GM12878 (cell line): ENCODE measurements at regions not wholly inside any gene's neighbourhood (a gene's known extent, or its start where the extent isn't known, plus 50 kb on each side); places are given as distances from the start of the nearest gene placed in this dataset.

Experiments used
- ATAC-seq: fragments of 200-7000 bp; cut with Tn5 transposase; 3 replicates; pipeline ENCODE4 v1.9.1; 2020; ENCODE audit warnings: mild to moderate bottlenecking, moderate library complexity
- BruUV-seq: library from RNA; stranded (reverse); fragments of 400-500 nt; replicated peaks from 2 replicates; lab custom pipeline; 2021; lab: Mats Ljungman, UMichigan
- CTCF ChIA-PET: fragments of 300-600 bp; sonication (Branson Sonifier 250); formaldehyde crosslinking; extraction: SDS; loops from one replicate; lab custom pipeline; 2021; ENCODE audit warnings: inconsistent platforms; lab: Yijun Ruan, JAX
- POLR2A ChIA-PET: fragments of 350-600 bp; formaldehyde crosslinking; extraction: SDS; loops from one replicate; lab custom pipeline; 2021; ENCODE audit warnings: inconsistent platforms; lab: Charles Lee
- RAD21 ChIA-PET: fragments of 300-600 bp; sonication (Branson Sonifier 250); formaldehyde crosslinking; loops from one replicate; lab custom pipeline; 2023; ENCODE audit warnings: antibody characterized with exemption; ENCODE audit not compliant: unreplicated experiment; lab: Charles Lee
- SMC1A ChIA-PET: fragments of 300-600 bp; sonication (Branson Sonifier 250); formaldehyde crosslinking; loops from one replicate; lab custom pipeline; 2023; ENCODE audit not compliant: unreplicated experiment, uncharacterized antibody; lab: Charles Lee
- DNase-seq: peaks from one replicate; pipeline ENCODE4 v3.0.0-alpha.2; 2011; ENCODE audit warnings: low read depth, low spot score
- FAIRE-seq: peaks from 3 replicates; lab custom pipeline; 2011; peaks lifted over from hg19 to GRCh38; lab: Jason Lieb, UNC
- H2AFZ ChIP-seq: 2 replicates; pipeline ENCODE4 v1.6.0; 2011; ENCODE audit warnings: low read depth, low read length, control low read depth; ENCODE audit not compliant: control insufficient read depth
- H3K27ac ChIP-seq: 2 replicates; pipeline ENCODE4 v1.5.1; 2011; ENCODE audit warnings: control low read depth; ENCODE audit not compliant: control insufficient read depth, insufficient read depth
- H3K27me3 ChIP-seq, 2 experiments: replicated peaks in 1 of 2; 2 replicates each; pipeline versions ENCODE4 v1.6.0 to v1.6.1; 2011; ENCODE audit warnings: low read length in 1 of 2; ENCODE audit not compliant: control insufficient read depth in 2 of 2, insufficient read depth in 2 of 2
- H3K36me3 ChIP-seq, 2 experiments: 2 replicates each; pipeline ENCODE4 v1.5.1; 2011; ENCODE audit warnings: low read length in 1 of 2; ENCODE audit not compliant: control insufficient read depth in 2 of 2, insufficient read depth in 2 of 2
- H3K4me1 ChIP-seq: 2 replicates; pipeline ENCODE4 v1.6.1; 2011; ENCODE audit warnings: mild to moderate bottlenecking, low read length, moderate library complexity, mixed read lengths; ENCODE audit not compliant: control insufficient read depth, insufficient read depth
- H3K4me2 ChIP-seq: 2 replicates; pipeline ENCODE4 v1.6.0; 2011; ENCODE audit warnings: control low read depth; ENCODE audit not compliant: control insufficient read depth, insufficient read depth
- H3K4me3 ChIP-seq: fragments of 200-600 bp; sonication (generic); 2 replicates; pipeline ENCODE4 v1.5.1; 2016
- H3K79me2 ChIP-seq: 2 replicates; pipeline ENCODE4 v1.6.0; 2011; ENCODE audit warnings: low read length; ENCODE audit not compliant: control insufficient read depth, insufficient read depth
- H3K9ac ChIP-seq: 2 replicates; pipeline ENCODE4 v1.8.0; 2011; ENCODE audit warnings: low read length, control low read depth, mixed read lengths; ENCODE audit not compliant: control insufficient read depth, insufficient read depth
- H3K9me3 ChIP-seq: replicated peaks from 3 replicates; pipeline ENCODE4 v1.5.1; 2011; ENCODE audit warnings: mild to moderate bottlenecking, low read length; ENCODE audit not compliant: control insufficient read depth, insufficient read depth
- H4K20me1 ChIP-seq: 2 replicates; pipeline ENCODE4 v1.6.0; 2011; ENCODE audit not compliant: control insufficient read depth, insufficient read depth
- BCL3 ChIP-seq: IDR thresholded peaks from 2 replicates; pipeline ENCODE4 v1.6.1; 2011; ENCODE audit warnings: borderline replicate concordance, low read depth, mild to moderate bottlenecking, moderate library complexity, low read length; ENCODE audit not compliant: insufficient read depth, poor library complexity, severe bottlenecking
- DPF2 ChIP-seq: fragments of 450-650 bp; IDR thresholded peaks from 2 replicates; pipeline ENCODE4 v1.6.1; 2017; ENCODE audit warnings: mild to moderate bottlenecking
- EED ChIP-seq: sonication (generic); IDR thresholded peaks from 2 replicates; pipeline ENCODE4 v1.6.1; 2016; ENCODE audit warnings: antibody characterized with exemption, low read depth
- PKNOX1 ChIP-seq: fragments of 450-650 bp; IDR thresholded peaks from 2 replicates; pipeline ENCODE4 v1.6.1; 2016; ENCODE audit warnings: mild to moderate bottlenecking
- RFX5 ChIP-seq: IDR thresholded peaks from 2 replicates; pipeline ENCODE4 v1.6.1; 2011; ENCODE audit warnings: low read depth, low read length, improper control_type of control experiment
- RUNX3 ChIP-seq: IDR thresholded peaks from 2 replicates; pipeline ENCODE4 v1.6.1; 2012; ENCODE audit warnings: low read length, inconsistent platforms
- YY1 ChIP-seq: IDR thresholded peaks from 2 replicates; pipeline ENCODE4 v1.6.1; 2011; ENCODE audit warnings: low read depth, mild to moderate bottlenecking, low read length
- WGBS: methylation state at CpG from one replicate; pipeline ENCODE4 v1.1.6; 2016; ENCODE audit warnings: low lambda C conversion rate; ENCODE audit not compliant: insufficient replicate concordance, insufficient coverage; ENCODE audit errors: missing lambda C conversion rate; 5-methylcytosine and 5-hydroxymethylcytosine counted together
- in situ Hi-C: fragments of 300-500 bp; cut with MboI; formaldehyde crosslinking; loops from 9 replicates; pipeline ENCODE4 v1.14.3; 2018; ENCODE audit warnings: mixed read lengths
- intact Hi-C: fragments of 100-400 bp; cut with micrococcal nuclease; formaldehyde crosslinking; loops from one replicate; pipeline ENCODE4 v1.14.2; 2022; ENCODE audit not compliant: unreplicated experiment

- Histone ChIP-seq H3K36me3 (no peaks in the 10 kb centered on the region), H4K20me1 (no peaks in the 10 kb centered on the region), H3K27me3 (no peaks in the 10 kb centered on the region), H3K79me2 (no peaks in the 10 kb centered on the region), H3K27ac (no peak overlapping the region), H3K4me2 (no peak overlapping the region), H3K4me3 (no peak overlapping the region), H3K4me1 (no peaks in the 10 kb centered on the region), H3K9me3 (no peaks in the 10 kb centered on the region; the same call in 2 of the 3 replicates), H2AFZ (no peak overlapping the region), H3K9ac (no peak overlapping the region)
- no peak for FAIRE-seq
- in situ Hi-C loops (no loop called here), intact Hi-C loops (no loop called here)
- no TSS peak for BruUV-seq
- SMC1A ChIA-PET: no interaction called here
- RAD21 ChIA-PET: interaction anchor here (1.7 kb wide), 1 partner anchor 1364 kb away, joined by 3 read pairs; no protein-coding TSS in a partner anchor
- ATAC-seq: no peak
- 50% methylated on average over 2 of the region's 2 CpGs for WGBS
- CTCF ChIA-PET: no interaction called here
- no peak for DNase-seq
- TF ChIP-seq EED: no peak
- no peak for TF ChIP-seq BCL3
- no peak for TF ChIP-seq RFX5
- TF ChIP-seq RUNX3: no peak
- TF ChIP-seq YY1: no peak
- no peak for TF ChIP-seq PKNOX1
- no peak for TF ChIP-seq DPF2
- POLR2A ChIA-PET: no interaction called here
These were observed 241.2 kb downstream of the CETN3 start for GRCh38 chr5:90168399-90168798.
